GM12872 (cell line): ENCODE measurements at regions not wholly inside any gene's neighbourhood (a gene's known extent, or its start where the extent isn't known, plus 50 kb on each side); places are given as distances from the start of the nearest gene placed in this dataset.

Experiments
- TF ChIP-seq, protein P1 (sequence below): IDR thresholded peaks from 3 replicates; pipeline ENCODE4 v1.5.1; 2011; ENCODE audit warnings: low read depth, mild to moderate bottlenecking, low read length, moderate library complexity; ENCODE audit not compliant: insufficient read depth

DNA sequence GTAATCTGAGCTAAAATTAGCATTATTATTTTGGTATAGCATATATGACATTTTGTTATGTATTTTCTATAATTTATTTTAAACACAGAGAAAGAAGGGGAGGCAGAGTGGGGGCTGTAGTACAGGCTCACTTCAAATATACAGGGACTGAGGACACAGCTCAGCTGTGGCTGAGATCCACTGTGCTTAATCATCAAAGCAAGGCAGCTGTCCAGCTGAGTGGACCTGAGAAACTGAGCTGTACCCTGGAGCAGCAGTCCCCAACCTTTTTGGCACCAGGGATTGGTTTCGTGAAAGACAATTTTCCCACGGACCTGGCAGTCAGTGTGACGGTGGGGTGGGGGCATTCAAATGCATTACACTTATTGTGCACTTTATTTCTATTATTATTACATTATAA lies 687.2 kb downstream of the RNF144A start:
- TF ChIP-seq, protein P1, sequence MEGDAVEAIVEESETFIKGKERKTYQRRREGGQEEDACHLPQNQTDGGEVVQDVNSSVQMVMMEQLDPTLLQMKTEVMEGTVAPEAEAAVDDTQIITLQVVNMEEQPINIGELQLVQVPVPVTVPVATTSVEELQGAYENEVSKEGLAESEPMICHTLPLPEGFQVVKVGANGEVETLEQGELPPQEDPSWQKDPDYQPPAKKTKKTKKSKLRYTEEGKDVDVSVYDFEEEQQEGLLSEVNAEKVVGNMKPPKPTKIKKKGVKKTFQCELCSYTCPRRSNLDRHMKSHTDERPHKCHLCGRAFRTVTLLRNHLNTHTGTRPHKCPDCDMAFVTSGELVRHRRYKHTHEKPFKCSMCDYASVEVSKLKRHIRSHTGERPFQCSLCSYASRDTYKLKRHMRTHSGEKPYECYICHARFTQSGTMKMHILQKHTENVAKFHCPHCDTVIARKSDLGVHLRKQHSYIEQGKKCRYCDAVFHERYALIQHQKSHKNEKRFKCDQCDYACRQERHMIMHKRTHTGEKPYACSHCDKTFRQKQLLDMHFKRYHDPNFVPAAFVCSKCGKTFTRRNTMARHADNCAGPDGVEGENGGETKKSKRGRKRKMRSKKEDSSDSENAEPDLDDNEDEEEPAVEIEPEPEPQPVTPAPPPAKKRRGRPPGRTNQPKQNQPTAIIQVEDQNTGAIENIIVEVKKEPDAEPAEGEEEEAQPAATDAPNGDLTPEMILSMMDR: no peak

DNA sequence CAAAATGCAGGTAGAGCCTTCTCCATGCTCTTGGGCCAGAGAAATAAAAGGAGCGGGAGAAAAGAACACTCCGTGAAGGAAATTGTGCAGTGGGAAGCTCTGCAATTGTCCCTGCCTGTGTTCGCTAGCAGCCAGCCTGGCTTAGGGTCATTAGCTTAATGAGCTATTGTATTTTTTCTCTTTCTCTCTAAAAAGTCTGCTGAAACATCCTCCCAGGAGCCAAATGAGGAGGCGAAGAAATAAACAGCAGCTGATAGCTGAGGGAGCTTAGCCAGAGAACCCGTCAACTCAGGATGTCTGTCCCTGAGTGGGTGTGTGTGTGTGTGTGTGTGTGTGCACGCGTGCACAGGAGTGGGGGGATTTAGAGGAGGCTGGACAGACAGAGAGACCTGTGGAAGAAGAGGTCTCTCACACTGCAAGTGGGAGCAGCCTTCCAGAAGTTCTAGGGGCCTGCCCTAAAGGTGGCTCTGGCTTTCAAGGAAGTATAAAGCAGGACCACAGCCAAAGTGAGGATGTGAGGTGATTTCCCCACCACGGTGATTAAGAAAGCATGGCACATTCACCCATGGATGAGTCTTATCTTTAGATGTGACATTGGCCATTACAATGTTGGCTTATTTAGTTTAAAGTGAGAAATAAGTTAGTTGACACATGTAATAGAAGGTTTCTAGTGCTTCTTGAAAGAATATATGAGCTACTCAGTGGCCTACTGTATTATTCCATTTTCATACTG lies 690.4 kb downstream of the RNF144A start:
- TF ChIP-seq, protein P1: no peak

DNA sequence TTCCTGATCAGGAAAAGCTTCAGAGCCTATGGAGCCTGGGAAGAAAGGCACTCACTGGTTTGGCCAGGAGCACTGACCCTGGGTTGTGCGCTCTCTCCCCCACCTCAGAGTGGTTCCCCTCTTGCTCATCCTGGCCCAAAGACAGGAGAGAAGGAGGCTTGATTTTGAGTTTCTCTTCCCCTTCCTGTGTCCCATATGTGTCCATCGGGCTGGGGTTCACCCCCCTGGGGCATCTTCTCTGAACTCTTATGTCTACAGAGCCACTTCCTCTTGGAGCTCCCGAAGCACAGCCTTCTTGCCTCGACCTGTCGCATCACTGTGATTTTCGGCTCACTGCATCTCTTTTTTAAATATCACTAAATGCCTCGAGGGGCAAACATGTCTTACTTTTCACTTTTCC lies 692.3 kb downstream of the RNF144A start:
- TF ChIP-seq, protein P1: no peak

DNA sequence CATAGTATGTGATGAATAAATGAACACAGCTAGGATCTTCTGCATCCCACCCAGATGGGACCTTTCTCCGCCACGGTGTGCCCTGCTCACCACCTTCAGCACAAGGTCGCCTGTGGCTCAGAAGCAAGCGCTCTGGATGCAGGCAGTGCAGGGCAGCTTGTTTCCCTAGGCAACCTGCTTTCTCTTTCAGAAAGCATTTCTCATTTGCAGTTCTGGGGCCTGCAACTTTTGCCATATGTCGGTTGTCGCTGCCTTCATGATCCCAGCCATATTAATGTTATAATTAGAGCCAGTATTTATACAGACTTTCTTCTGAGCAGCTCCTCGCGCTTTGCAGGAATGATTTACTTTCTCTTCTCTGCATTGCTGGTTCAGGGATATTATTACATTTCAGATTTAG lies 692.8 kb downstream of the RNF144A start:
- TF ChIP-seq, protein P1: no peak

DNA sequence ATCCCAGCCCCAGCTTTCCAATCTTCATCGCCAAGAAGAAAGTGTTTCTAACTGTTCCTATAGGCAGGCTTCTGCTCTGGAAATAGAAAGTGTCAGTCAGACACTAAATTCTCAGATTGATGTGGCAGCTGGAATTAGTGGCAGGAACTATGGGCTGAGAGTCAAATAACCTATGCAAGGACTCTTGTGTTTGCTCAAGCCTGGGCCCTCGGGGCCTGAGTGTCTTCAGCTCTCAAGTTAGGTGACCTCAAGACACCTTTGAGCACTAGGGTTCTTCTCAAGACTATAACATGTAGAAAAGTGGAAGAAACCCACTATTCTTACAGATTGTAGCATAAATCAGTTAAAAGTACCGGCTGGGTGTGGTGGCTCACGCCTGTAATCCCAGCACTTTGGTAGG lies 694.5 kb downstream of the RNF144A start:
- TF ChIP-seq, protein P1: no peak

DNA sequence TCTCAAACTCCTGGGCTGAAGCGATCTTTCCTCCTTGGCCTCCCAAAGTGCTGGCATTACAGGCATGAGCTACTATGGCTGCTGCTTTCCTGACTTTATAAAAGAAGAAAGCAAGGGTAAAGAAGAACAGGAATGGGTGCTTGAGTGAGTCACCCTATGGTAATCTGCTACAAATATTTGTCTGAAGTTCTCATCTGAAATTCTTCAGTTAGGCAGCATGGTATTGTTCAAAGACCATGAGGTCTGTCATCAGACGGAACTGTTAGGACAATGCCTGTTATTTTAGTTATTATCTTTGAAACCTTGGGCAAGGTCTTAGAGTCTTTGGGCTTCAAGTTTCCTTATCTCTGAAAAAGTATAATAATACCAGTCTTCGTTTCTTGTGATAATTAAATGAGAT lies 695.8 kb downstream of the RNF144A start:
- TF ChIP-seq, protein P1: no peak

DNA sequence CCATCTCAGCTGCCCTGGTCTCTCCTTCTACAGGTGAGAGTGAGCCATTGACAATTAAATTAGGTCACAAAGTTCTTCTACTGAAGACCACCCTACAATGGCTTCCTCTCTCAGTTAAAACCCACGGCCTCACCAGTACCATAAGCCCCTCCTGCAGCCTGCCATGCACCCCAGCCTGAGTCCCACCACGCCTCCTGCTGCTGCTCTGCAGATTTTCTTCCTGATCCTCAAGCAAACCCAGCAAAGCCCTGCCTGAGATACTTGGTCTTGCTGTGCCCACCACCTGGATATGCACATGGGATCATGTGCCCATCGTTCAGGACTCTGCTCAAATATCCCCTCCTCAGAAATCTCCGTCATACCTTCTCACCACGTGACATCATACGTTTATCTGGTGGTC lies 696.6 kb downstream of the RNF144A start:
- TF ChIP-seq, protein P1: no peak

DNA sequence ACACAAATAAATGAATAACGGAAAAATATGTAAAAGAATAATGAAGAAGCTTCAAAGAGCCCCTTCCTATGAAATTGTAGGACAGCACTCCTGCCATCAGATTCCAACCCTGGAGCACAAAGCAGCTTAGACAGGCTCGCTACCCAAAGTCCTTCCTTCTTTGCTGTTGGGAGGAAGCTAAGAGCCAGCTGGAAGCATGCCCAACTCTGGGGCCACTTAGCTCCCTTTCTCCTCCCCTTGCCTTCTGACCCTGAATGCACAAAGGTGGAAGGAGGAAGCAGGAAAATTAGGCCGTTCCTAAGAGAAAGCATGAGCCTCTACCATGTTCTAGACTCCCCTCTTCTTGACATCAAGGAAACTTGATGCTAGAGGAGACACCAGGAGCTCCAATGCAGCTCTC lies 700.8 kb downstream of the RNF144A start:
- TF ChIP-seq, protein P1: no peak
